ENCODE measurements at regions not wholly inside any gene's neighbourhood (a gene's known extent, or its start where the extent isn't known, plus 50 kb on each side); places are given as distances from the start of the nearest gene placed in this dataset.

DNA sequence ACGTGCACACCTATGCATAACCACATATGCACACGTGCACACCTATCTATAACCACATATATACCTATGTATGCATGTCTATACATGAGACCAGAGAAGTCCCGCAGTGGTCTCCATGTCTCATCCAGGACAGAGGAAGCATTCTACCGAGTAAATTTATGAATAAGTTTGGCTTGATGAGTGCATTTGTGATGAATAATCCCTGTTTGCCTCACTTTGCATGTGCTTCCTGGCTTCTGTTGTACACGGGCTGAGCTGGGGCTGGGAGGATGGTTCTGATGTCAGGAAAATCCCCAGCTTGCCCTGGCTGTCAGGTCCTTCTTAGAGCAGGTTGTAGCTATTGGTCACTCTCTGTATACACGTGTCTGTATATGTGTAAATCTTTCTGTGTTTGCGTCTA lies 157.6 kb upstream of the RPS6KA2 start:
- Histone ChIP-seq H3K9me3 (ENCODE audit: control insufficient read depth, low read length) (no peaks in the 10 kb centered on the region), H3K4me3 (ENCODE audit: extremely low read depth, insufficient read depth, low read length, poor library complexity, severe bottlenecking) (no peak overlapping the region), H3K36me3 (ENCODE audit: control insufficient read depth, insufficient read depth, low read length) (no peaks in the 10 kb centered on the region), H3K4me1 (ENCODE audit: control insufficient read depth, insufficient read depth, low read length, poor library complexity, severe bottlenecking) (no peaks in the 10 kb centered on the region), H3K27ac (ENCODE audit: low read depth, low read length, severe bottlenecking) (no peak overlapping the region)
- WGBS, 2 experiments (ENCODE audit: insufficient coverage in 2 of 2): 86 to 96% methylated on average over 4 to 5 of the region's 7 CpGs

DNA sequence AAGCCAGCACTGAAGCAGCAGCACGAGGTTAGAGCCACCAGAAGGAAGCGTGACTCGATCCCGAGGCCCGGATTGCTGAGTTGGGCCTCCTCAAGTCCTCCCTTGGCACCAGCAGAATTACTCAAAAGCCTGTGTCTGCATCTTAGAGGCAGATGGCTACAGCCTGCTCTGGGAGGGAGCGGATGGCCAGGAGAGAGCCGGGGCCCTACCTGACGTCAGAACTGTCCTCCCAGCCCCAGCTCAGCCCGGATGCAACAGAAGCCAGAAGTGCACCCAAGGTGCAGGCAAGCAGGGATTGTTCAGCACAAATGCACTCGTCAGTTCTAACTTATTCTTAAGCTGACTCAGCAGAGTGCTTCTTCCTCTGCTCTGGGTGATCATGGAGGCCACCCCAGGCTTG lies 155.5 kb upstream of the RPS6KA2 start:
- Histone ChIP-seq H3K4me1 (ENCODE audit: control insufficient read depth, insufficient read depth, low read length, poor library complexity, severe bottlenecking) (no peaks in the 10 kb centered on the region), H3K9me3 (ENCODE audit: control insufficient read depth, low read length) (no peaks in the 10 kb centered on the region), H3K36me3 (ENCODE audit: control insufficient read depth, insufficient read depth, low read length) (no peaks in the 10 kb centered on the region), H3K4me3 (ENCODE audit: extremely low read depth, insufficient read depth, low read length, poor library complexity, severe bottlenecking) (no peak overlapping the region), H3K27ac (ENCODE audit: low read depth, low read length, severe bottlenecking) (no peak overlapping the region)
- WGBS, 2 experiments (ENCODE audit: insufficient coverage in 2 of 2): 77 to 80% methylated on average over 9 to 10 of the region's 10 CpGs

GRCh38 chr6:166781331-166781730 lies 154.3 kb upstream of the RPS6KA2 start:
- 89 to 91% methylated on average over 6 of the region's 6 CpGs for WGBS, 2 experiments (ENCODE audit: insufficient coverage in 2 of 2)
- Histone ChIP-seq H3K4me3 (ENCODE audit: extremely low read depth, insufficient read depth, low read length, poor library complexity, severe bottlenecking) (no peak overlapping the region), H3K4me1 (ENCODE audit: control insufficient read depth, insufficient read depth, low read length, poor library complexity, severe bottlenecking) (no peaks in the 10 kb centered on the region), H3K9me3 (ENCODE audit: control insufficient read depth, low read length) (no peaks in the 10 kb centered on the region), H3K27ac (ENCODE audit: low read depth, low read length, severe bottlenecking) (no peak overlapping the region), H3K36me3 (ENCODE audit: control insufficient read depth, insufficient read depth, low read length) (no peaks in the 10 kb centered on the region)

DNA sequence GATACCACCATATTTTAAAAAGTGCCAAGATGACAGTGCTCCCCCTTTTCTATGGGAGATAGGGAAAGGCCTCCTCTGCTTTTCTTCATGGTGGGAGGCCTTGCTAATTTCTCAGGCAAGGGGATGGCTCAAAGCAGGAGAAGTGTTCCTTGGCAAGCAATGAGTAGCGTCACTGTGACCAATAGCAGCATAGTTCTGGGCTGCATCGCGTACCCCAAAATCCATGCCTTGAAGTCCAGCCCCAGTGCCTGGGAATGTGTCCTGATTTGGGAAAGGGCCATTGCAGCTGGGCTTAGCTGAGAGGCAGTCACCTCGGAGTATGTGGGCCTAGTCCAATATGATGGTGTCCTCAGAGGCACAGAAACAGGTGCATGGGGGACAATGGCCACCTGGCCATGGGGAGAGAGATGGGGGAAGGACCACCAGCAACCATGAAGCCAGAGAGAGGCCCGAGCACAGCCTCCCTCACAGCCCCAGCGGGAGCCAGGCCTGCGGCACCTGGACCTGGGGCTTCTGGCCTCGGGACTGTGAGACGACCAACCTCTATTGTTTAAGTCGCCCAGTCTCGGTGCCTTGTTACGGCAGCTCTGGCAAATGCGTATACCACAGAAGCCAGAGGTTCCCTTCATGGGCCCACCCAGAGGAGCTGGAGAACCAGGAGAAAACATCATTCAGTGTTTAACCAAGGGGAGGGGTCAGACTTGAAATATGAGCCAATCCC lies 153.1 kb upstream of the RPS6KA2 start:
- Histone ChIP-seq H3K36me3 (ENCODE audit: control insufficient read depth, insufficient read depth, low read length) (no peaks in the 10 kb centered on the region), H3K4me3 (ENCODE audit: extremely low read depth, insufficient read depth, low read length, poor library complexity, severe bottlenecking) (no peak overlapping the region), H3K27ac (ENCODE audit: low read depth, low read length, severe bottlenecking) (no peak overlapping the region), H3K9me3 (ENCODE audit: control insufficient read depth, low read length) (no peaks in the 10 kb centered on the region), H3K4me1 (ENCODE audit: control insufficient read depth, insufficient read depth, low read length, poor library complexity, severe bottlenecking) (peaks cover 5% of the 10 kb centered on the region)
- 93 to 95% methylated on average over 12 to 13 of the region's 13 CpGs for WGBS, 2 experiments (ENCODE audit: insufficient coverage in 2 of 2)

GRCh38 chr6:166779381-166779780 lies 152.3 kb upstream of the RPS6KA2 start:
- H3K27ac ChIP-seq (ENCODE audit: low read depth, low read length, severe bottlenecking): no peak overlapping the region
- H3K9me3 ChIP-seq (ENCODE audit: control insufficient read depth, low read length): no peaks in the 10 kb centered on the region
- no peak overlapping the region for H3K4me3 ChIP-seq (ENCODE audit: extremely low read depth, insufficient read depth, low read length, poor library complexity, severe bottlenecking)
- H3K36me3 ChIP-seq (ENCODE audit: control insufficient read depth, insufficient read depth, low read length): no peaks in the 10 kb centered on the region
- 92 to 95% methylated on average over 5 to 10 of the region's 11 CpGs for WGBS, 2 experiments (ENCODE audit: insufficient coverage in 2 of 2)
- peaks cover 5% of the 10 kb centered on the region for H3K4me1 ChIP-seq (ENCODE audit: control insufficient read depth, insufficient read depth, low read length, poor library complexity, severe bottlenecking)

- Histone ChIP-seq H3K27ac (ENCODE audit: low read depth, low read length, severe bottlenecking) (no peak overlapping the region), H3K9me3 (ENCODE audit: control insufficient read depth, low read length) (no peaks in the 10 kb centered on the region), H3K4me1 (ENCODE audit: control insufficient read depth, insufficient read depth, low read length, poor library complexity, severe bottlenecking) (peaks cover 5% of the 10 kb centered on the region), H3K36me3 (ENCODE audit: control insufficient read depth, insufficient read depth, low read length) (no peaks in the 10 kb centered on the region), H3K4me3 (ENCODE audit: extremely low read depth, insufficient read depth, low read length, poor library complexity, severe bottlenecking) (no peak overlapping the region)
- 97% methylated on average over 14 of the region's 14 CpGs for WGBS, 2 experiments (ENCODE audit: insufficient coverage in 2 of 2)
Measured at GRCh38 chr6:166778776-166779175, 151.7 kb upstream of the RPS6KA2 start.

DNA sequence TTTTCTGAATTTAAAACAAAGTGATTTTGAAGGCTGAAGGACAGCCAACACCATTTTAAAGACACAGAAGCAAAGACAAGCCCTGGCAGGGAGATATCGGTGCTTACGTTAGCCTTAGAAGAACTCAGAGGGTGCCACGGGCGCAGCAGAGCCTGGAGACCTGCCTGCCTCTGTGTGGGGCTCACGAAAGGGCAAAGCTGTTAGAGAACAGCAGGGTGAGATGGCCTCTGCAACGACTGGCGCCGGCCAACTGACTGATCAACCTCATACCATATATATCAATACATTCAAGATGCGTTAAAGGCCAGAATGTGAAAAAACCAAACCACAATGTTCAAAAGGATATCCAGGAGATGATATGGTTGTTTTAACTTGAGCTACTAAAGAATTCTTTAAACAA lies 151.0 kb upstream of the RPS6KA2 start:
- 93 to 94% methylated on average over 5 of the region's 9 CpGs for WGBS, 2 experiments (ENCODE audit: insufficient coverage in 2 of 2)
- Histone ChIP-seq H3K27ac (ENCODE audit: low read depth, low read length, severe bottlenecking) (no peak overlapping the region), H3K4me3 (ENCODE audit: extremely low read depth, insufficient read depth, low read length, poor library complexity, severe bottlenecking) (no peak overlapping the region), H3K9me3 (ENCODE audit: control insufficient read depth, low read length) (no peaks in the 10 kb centered on the region), H3K4me1 (ENCODE audit: control insufficient read depth, insufficient read depth, low read length, poor library complexity, severe bottlenecking) (peaks cover 5% of the 10 kb centered on the region), H3K36me3 (ENCODE audit: control insufficient read depth, insufficient read depth, low read length) (no peaks in the 10 kb centered on the region)

DNA sequence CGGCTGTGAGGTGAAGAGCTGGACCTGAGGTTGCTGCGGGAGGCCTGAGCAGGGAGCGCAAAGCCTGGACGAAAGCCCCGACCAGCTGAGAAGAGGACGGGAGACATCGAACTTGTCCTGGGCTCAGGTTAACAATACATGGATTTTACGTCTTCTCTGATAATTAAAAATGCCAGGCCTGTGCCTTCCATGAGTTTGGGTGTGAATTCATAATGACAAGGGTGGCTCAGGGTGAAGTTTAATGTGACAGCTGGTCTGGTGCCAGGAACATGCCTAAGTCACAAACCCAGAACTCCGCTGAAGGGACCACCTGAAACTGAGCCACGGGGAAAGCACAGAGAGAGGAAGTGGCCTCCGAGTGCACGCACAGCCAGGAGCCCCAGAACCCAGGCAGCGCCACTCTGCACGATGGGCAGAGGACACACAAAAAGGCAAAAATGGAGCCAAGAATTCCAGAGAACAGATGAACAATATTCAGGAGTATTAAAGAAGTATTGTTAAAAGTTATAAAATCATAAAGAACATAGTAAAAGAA lies 150.1 kb upstream of the RPS6KA2 start:
- WGBS, 2 experiments (ENCODE audit: insufficient coverage in 2 of 2): 90 to 92% methylated on average over 13 to 14 of the region's 14 CpGs
- no peak overlapping the region for H3K4me3 ChIP-seq (ENCODE audit: extremely low read depth, insufficient read depth, low read length, poor library complexity, severe bottlenecking)

DNA sequence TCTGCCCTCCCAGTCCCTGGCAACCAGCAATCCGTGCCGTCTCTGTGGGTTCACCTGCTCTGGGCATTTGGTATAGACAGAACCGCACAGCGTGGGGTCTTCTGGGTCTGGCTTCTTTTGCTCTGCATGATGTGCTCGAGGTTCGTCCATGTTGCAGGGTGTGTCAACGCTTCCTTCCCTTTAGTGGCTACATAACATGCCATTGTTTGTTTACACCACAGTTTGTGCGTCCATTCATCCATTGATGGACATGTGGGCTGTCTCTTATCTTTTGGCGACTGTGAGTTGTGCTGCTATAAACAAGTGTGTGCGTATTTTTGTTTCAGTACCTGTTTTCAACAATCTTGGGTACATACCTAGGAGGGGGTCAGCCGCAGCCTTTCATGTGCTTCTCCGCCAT lies 149.5 kb upstream of the RPS6KA2 start:
- peaks cover 5% of the 10 kb centered on the region for H3K4me1 ChIP-seq (ENCODE audit: control insufficient read depth, insufficient read depth, low read length, poor library complexity, severe bottlenecking)
- WGBS, 2 experiments (ENCODE audit: insufficient coverage in 2 of 2): 92 to 93% methylated on average over 8 to 11 of the region's 12 CpGs
- H3K27ac ChIP-seq (ENCODE audit: low read depth, low read length, severe bottlenecking): no peak overlapping the region
- no peak overlapping the region for H3K4me3 ChIP-seq (ENCODE audit: extremely low read depth, insufficient read depth, low read length, poor library complexity, severe bottlenecking)
- H3K9me3 ChIP-seq (ENCODE audit: control insufficient read depth, low read length): no peaks in the 10 kb centered on the region
- H3K36me3 ChIP-seq (ENCODE audit: control insufficient read depth, insufficient read depth, low read length): no peaks in the 10 kb centered on the region

More for the DNA sequence above, 150.1 kb upstream of the RPS6KA2 start:
- H3K36me3 ChIP-seq (ENCODE audit: control insufficient read depth, insufficient read depth, low read length): no peaks in the 10 kb centered on the region
- H3K27ac ChIP-seq (ENCODE audit: low read depth, low read length, severe bottlenecking): no peak overlapping the region
- no peaks in the 10 kb centered on the region for H3K9me3 ChIP-seq (ENCODE audit: control insufficient read depth, low read length)
- H3K4me1 ChIP-seq (ENCODE audit: control insufficient read depth, insufficient read depth, low read length, poor library complexity, severe bottlenecking): peaks cover 5% of the 10 kb centered on the region

GRCh38 chr6:166775923-166776220 lies 148.8 kb upstream of the RPS6KA2 start:
- Histone ChIP-seq H3K4me1 (ENCODE audit: control insufficient read depth, insufficient read depth, low read length, poor library complexity, severe bottlenecking) (peaks cover 5% of the 10 kb centered on the region), H3K36me3 (ENCODE audit: control insufficient read depth, insufficient read depth, low read length) (no peaks in the 10 kb centered on the region), H3K9me3 (ENCODE audit: control insufficient read depth, low read length) (no peaks in the 10 kb centered on the region), H3K27ac (ENCODE audit: low read depth, low read length, severe bottlenecking) (no peak overlapping the region), H3K4me3 (ENCODE audit: extremely low read depth, insufficient read depth, low read length, poor library complexity, severe bottlenecking) (no peak overlapping the region)
- 87 to 94% methylated on average over 4 to 9 of the region's 9 CpGs for WGBS, 2 experiments (ENCODE audit: insufficient coverage in 2 of 2)

DNA sequence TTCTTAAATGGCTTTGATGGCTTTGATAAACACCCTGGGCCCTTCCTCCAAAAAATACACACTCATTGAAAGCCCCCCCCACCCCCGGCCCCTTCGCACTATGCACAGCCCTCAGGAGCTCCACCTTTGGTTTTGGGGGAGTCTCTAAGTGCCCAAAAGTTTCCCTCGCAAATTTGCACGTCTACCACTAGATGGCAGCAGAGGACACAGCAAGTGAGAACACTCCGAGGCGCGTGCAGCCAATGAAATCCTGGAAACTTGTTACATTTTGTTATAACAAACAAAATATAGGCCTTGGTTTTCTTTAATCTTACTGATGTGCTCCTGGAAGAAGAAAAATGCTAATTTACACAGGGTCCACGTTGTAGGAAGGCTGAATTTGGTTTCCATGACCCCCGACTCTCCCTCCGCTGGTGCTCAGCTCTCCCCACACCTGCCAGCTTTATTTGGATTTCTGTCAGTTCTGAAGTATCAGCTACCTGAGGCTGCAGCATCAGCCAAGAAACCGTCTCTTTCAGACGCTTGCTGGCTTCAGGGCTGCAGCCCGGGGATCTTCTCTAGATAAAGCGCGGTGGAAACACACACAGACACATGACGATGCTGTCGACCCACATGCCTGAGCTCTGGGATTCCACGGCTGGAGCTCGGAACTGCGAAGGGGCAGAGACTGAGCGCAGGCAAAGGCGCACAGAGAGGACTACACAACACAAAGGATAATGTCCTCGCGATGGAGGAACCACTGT lies 148.3 kb upstream of the RPS6KA2 start:
- WGBS, 2 experiments (ENCODE audit: insufficient coverage in 2 of 2): 69 to 81% methylated on average over 16 to 19 of the region's 24 CpGs
- H3K36me3 ChIP-seq (ENCODE audit: control insufficient read depth, insufficient read depth, low read length): no peaks in the 10 kb centered on the region
- no peak overlapping the region for H3K4me3 ChIP-seq (ENCODE audit: extremely low read depth, insufficient read depth, low read length, poor library complexity, severe bottlenecking)
- H3K9me3 ChIP-seq (ENCODE audit: control insufficient read depth, low read length): no peaks in the 10 kb centered on the region
- H3K4me1 ChIP-seq (ENCODE audit: control insufficient read depth, insufficient read depth, low read length, poor library complexity, severe bottlenecking): peaks cover 5% of the 10 kb centered on the region
- no peak overlapping the region for H3K27ac ChIP-seq (ENCODE audit: low read depth, low read length, severe bottlenecking)
